ENCODE measurements at regions not wholly inside any gene's neighbourhood (a gene's known extent, or its start where the extent isn't known, plus 50 kb on each side); places are given as distances from the start of the nearest gene placed in this dataset.

DNA sequence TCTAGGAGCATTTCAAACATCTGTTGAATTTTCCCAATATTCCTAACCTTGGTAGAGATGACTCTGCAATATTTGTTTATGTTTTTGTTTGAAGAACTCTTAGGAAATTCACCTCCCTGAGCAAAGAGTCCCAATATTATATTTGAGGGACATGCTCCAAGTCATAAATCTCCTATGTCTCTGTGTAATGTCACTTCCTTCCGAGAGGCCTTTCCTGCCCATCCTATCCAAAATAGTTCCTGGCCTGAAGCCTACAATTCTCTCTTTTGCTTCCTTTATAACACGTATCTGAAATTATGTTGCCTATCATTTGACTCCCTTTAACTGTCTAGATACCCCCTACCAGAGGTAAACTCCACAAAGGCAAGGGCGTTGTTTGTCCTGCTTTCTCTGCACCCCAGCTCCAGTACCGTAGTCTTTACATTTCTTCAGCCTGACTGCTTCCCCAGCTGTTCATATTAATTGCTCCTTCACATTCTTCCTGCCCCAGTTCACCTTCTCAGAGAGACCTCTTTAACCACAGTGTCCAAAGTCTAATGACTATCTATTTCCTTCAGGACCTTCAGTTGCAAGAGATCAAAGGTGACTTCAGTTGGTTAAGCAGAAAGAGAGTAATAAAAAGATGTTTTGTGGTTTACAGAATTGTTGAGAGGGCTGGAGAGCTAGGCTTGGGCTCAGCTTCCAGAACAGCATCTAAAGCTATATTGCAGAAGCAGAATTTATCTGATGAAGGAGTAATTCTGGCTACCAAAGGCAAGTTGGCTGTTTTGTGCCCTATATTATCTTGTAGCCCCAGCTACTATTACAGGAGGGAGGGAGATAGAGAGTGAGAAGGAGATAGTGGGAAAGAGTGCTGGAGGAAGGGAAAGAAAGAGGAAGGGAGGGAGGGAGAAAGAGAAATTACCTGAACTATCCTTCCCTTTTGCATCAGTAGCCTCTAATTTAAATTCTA lies 109.3 kb upstream of the TMEM161B start:
- Histone ChIP-seq H3K36me3 (ENCODE audit: insufficient read depth in 1 of 2, low read depth in 1 of 2) (no peaks in the 10 kb centered on the region), H3K4me3 (no peak overlapping the region), H3K27me3 (ENCODE audit: insufficient read depth in 3 of 3, low read length in 2 of 3) (no peaks in the 10 kb centered on the region), H3K9me3 (no peaks in the 10 kb centered on the region), H3K4me1 (no peaks in the 10 kb centered on the region), H3K27ac (no peak overlapping the region)
- WGBS, 3 donors: 26 to 35% (median 30%) methylated on average over 4 of the region's 4 CpGs
- TF ChIP-seq CTCF (IDR thresholded peaks at IDR 0.05): no peak
- DNase-seq (no peak), ATAC-seq (no peak)
- intact Hi-C loops (cut with DNase I): no loop called here

DNA sequence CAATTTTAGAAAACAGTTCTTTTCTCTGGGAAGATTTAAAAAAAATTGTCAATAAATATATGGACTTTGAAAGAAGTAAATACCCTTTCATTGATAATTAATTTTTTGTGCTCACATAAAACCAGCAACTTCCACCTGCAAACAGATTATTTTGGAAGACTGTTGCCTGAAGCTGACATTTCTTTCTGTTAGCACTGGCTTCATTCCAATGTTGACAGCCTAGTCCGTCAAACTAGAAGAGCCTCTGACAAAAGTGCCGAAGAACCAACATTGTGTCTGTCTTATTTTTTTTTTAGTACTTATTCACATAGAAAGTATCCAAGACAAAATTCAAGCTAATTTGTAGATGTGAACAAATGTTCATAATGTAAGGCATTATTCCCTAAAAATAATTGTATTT lies 108.6 kb upstream of the TMEM161B start:
- H3K4me1 ChIP-seq: no peaks in the 10 kb centered on the region
- no peak overlapping the region for H3K27ac ChIP-seq
- H3K36me3 ChIP-seq (ENCODE audit: insufficient read depth in 1 of 2, low read depth in 1 of 2): no peaks in the 10 kb centered on the region
- intact Hi-C loops (cut with DNase I): no loop called here
- H3K4me3 ChIP-seq: no peak overlapping the region
- TF ChIP-seq CTCF (IDR thresholded peaks at IDR 0.05): no peak
- H3K9me3 ChIP-seq: no peaks in the 10 kb centered on the region
- 52 to 63% (median 58%) methylated on average over 2 of the region's 2 CpGs for WGBS, 3 donors
- no peaks in the 10 kb centered on the region for H3K27me3 ChIP-seq (ENCODE audit: insufficient read depth in 3 of 3, low read length in 2 of 3)
- ATAC-seq (no peak), DNase-seq (no peak)

DNA sequence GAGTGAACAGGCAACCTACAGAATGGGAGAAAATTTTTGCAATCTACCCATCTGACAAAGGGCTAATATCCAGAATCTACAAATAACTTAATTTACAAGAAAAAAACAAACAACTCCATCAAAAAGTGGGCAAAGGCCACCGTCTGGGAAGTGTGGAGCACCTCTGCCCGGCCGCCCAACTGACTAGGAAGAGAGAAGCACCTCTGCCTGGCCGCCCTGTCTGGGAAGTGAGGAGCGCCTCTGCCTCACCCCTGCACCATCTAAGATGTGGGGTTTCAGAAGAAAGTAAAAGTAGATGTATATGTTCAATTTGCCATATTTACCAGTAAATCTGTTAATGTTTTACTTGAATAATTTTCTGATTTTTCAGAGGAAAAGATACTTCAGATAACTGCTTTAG lies 108.1 kb upstream of the TMEM161B start:
- ATAC-seq: no peak
- DNase-seq: no peak
- H3K27ac ChIP-seq: no peak overlapping the region
- no peak overlapping the region for H3K4me3 ChIP-seq
- no peak for TF ChIP-seq CTCF (IDR thresholded peaks at IDR 0.05)
- intact Hi-C loops (cut with DNase I): no loop called here
- H3K4me1 ChIP-seq: no peaks in the 10 kb centered on the region
- whole genome bisulfite sequencing, 3 donors: 92 to 96% (median 96%) methylated on average over 5 of the region's 5 CpGs
- H3K9me3 ChIP-seq: no peaks in the 10 kb centered on the region
- no peaks in the 10 kb centered on the region for H3K27me3 ChIP-seq (ENCODE audit: insufficient read depth in 3 of 3, low read length in 2 of 3)
- no peaks in the 10 kb centered on the region for H3K36me3 ChIP-seq (ENCODE audit: insufficient read depth in 1 of 2, low read depth in 1 of 2)

GRCh38 chr5:88374391-88374790 lies 105.7 kb upstream of the TMEM161B start:
- H3K4me3 ChIP-seq: no peak overlapping the region
- H3K36me3 ChIP-seq (ENCODE audit: insufficient read depth in 1 of 2, low read depth in 1 of 2): no peaks in the 10 kb centered on the region
- TF ChIP-seq CTCF (IDR thresholded peaks at IDR 0.05): no peak
- H3K4me1 ChIP-seq: no peaks in the 10 kb centered on the region
- H3K27ac ChIP-seq: no peak overlapping the region
- no peak for ATAC-seq
- no peaks in the 10 kb centered on the region for H3K9me3 ChIP-seq
- intact Hi-C loops (cut with DNase I): no loop called here
- no peak for DNase-seq
- H3K27me3 ChIP-seq (ENCODE audit: insufficient read depth in 3 of 3, low read length in 2 of 3): no peaks in the 10 kb centered on the region
- 95 to 98% (median 96%) methylated on average over 2 of the region's 2 CpGs for WGBS, 3 donors

DNA sequence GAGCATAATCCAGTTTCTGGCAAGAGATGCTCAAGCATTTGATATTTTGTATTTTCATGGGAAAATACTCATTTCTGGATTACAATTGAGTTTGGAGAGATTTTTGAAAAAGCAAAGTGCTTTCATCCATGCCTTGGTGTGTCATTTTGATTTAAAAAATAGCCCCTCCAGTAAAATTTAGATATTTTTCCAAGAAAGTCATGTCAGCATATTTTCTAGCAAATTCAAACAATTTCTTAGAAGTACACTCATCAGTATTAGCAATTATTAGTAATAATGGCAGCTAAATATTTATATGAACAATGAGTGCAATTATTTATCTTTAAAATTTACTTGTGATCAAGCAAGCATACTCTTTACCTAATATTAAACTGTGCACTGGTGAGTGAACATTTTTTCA lies 102.2 kb upstream of the TMEM161B start:
- no peaks in the 10 kb centered on the region for H3K9me3 ChIP-seq
- no peak overlapping the region for H3K27ac ChIP-seq
- TF ChIP-seq CTCF (IDR thresholded peaks at IDR 0.05): no peak
- H3K27me3 ChIP-seq (ENCODE audit: insufficient read depth in 3 of 3, low read length in 2 of 3): no peaks in the 10 kb centered on the region
- DNase-seq: no peak
- H3K36me3 ChIP-seq (ENCODE audit: insufficient read depth in 1 of 2, low read depth in 1 of 2): no peaks in the 10 kb centered on the region
- ATAC-seq: no peak
- H3K4me1 ChIP-seq: no peaks in the 10 kb centered on the region
- intact Hi-C loops (cut with DNase I): no loop called here
- H3K4me3 ChIP-seq: no peak overlapping the region
